ENCODE measurements at regions not wholly inside any gene's neighbourhood (a gene's known extent, or its start where the extent isn't known, plus 50 kb on each side); places are given as distances from the start of the nearest gene placed in this dataset.
A peak's percentile ranks its signal among the peaks of the same experiment; 100 is the strongest.

GRCh38 chr15:96409215-96410138 is 79.0 kb downstream of the NR2F2 start:
- Mint-ChIP-seq H3K27ac (no peak overlapping the region), H3K4me3 (no peak overlapping the region), H3K27me3 (peaks cover 68% of the 10 kb centered on the region), H3K9me3 (no peaks in the 10 kb centered on the region), H3K36me3 (ENCODE audit: low read depth) (peaks cover 2% of the 10 kb centered on the region), H3K4me1 (no peaks in the 10 kb centered on the region)
- ChIA-PET CTCF (no interaction called here), POLR2A (no interaction called here)
- DNase-seq = no peak

- H3K9me3 Mint-ChIP-seq = no peaks in the 10 kb centered on the region
- POLR2A ChIA-PET = no interaction called here
- CTCF ChIA-PET = no interaction called here
- H3K36me3 Mint-ChIP-seq (ENCODE audit: low read depth) = peaks cover 2% of the 10 kb centered on the region
- no peak for DNase-seq
- H3K4me3 Mint-ChIP-seq = no peak overlapping the region
- H3K4me1 Mint-ChIP-seq = no peaks in the 10 kb centered on the region
- no peak overlapping the region for H3K27ac Mint-ChIP-seq
- peaks cover 76% of the 10 kb centered on the region for H3K27me3 Mint-ChIP-seq
Observed at GRCh38 chr15:96410175-96411055, 79.9 kb downstream of the NR2F2 start.

- peaks cover 83% of the 10 kb centered on the region for H3K27me3 Mint-ChIP-seq
- H3K4me3 Mint-ChIP-seq = no peak overlapping the region
- ChIA-PET CTCF (no interaction called here), POLR2A (no interaction called here)
- H3K36me3 Mint-ChIP-seq (ENCODE audit: low read depth) = peaks cover 2% of the 10 kb centered on the region
- H3K4me1 Mint-ChIP-seq = no peaks in the 10 kb centered on the region
- DNase-seq = no peak
- H3K27ac Mint-ChIP-seq = no peak overlapping the region
- H3K9me3 Mint-ChIP-seq = no peaks in the 10 kb centered on the region
Observed at GRCh38 chr15:96411056-96412031, 80.8 kb downstream of the NR2F2 start.

GRCh38 chr15:96412045-96412905 is 81.8 kb downstream of the NR2F2 start:
- ChIA-PET POLR2A (no interaction called here), CTCF (no interaction called here)
- H3K9me3 Mint-ChIP-seq = no peaks in the 10 kb centered on the region
- DNase-seq = no peak
- H3K4me1 Mint-ChIP-seq = no peaks in the 10 kb centered on the region
- H3K4me3 Mint-ChIP-seq = no peak overlapping the region
- H3K27ac Mint-ChIP-seq = no peak overlapping the region
- H3K27me3 Mint-ChIP-seq = peaks cover 83% of the 10 kb centered on the region
- peaks cover 2% of the 10 kb centered on the region for H3K36me3 Mint-ChIP-seq (ENCODE audit: low read depth)

- H3K4me3 Mint-ChIP-seq = no peak overlapping the region
- H3K27me3 Mint-ChIP-seq = peaks cover 83% of the 10 kb centered on the region
- POLR2A ChIA-PET = no interaction called here
- no peak for DNase-seq
- no peaks in the 10 kb centered on the region for H3K4me1 Mint-ChIP-seq
- H3K9me3 Mint-ChIP-seq = no peaks in the 10 kb centered on the region
- CTCF ChIA-PET = interaction anchor here (1.7 kb wide), 1 partner anchor 9 kb away, joined by 4 read pairs; no protein-coding TSS in a partner anchor
- peaks cover 2% of the 10 kb centered on the region for H3K36me3 Mint-ChIP-seq (ENCODE audit: low read depth)
- H3K27ac Mint-ChIP-seq = no peak overlapping the region
Observed at GRCh38 chr15:96412906-96413231, 82.4 kb downstream of the NR2F2 start.

GRCh38 chr15:96413657-96414056 is 83.2 kb downstream of the NR2F2 start:
- no peak overlapping the region for H3K27ac Mint-ChIP-seq
- H3K27me3 Mint-ChIP-seq = peaks cover 88% of the 10 kb centered on the region
- no peaks in the 10 kb centered on the region for H3K4me1 Mint-ChIP-seq
- peaks cover 2% of the 10 kb centered on the region for H3K36me3 Mint-ChIP-seq (ENCODE audit: low read depth)
- no peaks in the 10 kb centered on the region for H3K9me3 Mint-ChIP-seq
- ChIA-PET POLR2A (no interaction called here), CTCF (interaction anchor here (0.7 to 1.7 kb wide), 2 partner anchors 9 to 71 kb away, joined by 4 read pairs; no protein-coding TSS in a partner anchor)
- no peak overlapping the region for H3K4me3 Mint-ChIP-seq
- DNase-seq = no peak

- POLR2A ChIA-PET = no interaction called here
- CTCF ChIA-PET = no interaction called here
- DNase-seq = no peak
- H3K4me1 Mint-ChIP-seq = no peaks in the 10 kb centered on the region
- H3K4me3 Mint-ChIP-seq = no peak overlapping the region
- peaks cover 85% of the 10 kb centered on the region for H3K27me3 Mint-ChIP-seq
- no peaks in the 10 kb centered on the region for H3K36me3 Mint-ChIP-seq (ENCODE audit: low read depth)
- H3K27ac Mint-ChIP-seq = no peak overlapping the region
- no peaks in the 10 kb centered on the region for H3K9me3 Mint-ChIP-seq
Observed at GRCh38 chr15:96414875-96415274, 84.4 kb downstream of the NR2F2 start.

- CTCF ChIA-PET = interaction anchor here (1.3 kb wide), 1 partner anchor 73 kb away, joined by 3 read pairs; no protein-coding TSS in a partner anchor
- no peak for DNase-seq
- POLR2A ChIA-PET = no interaction called here
- Mint-ChIP-seq H3K27ac (no peak overlapping the region), H3K9me3 (no peaks in the 10 kb centered on the region), H3K4me1 (no peaks in the 10 kb centered on the region), H3K27me3 (peaks cover 81% of the 10 kb centered on the region), H3K36me3 (ENCODE audit: low read depth) (no peaks in the 10 kb centered on the region), H3K4me3 (no peak overlapping the region)
Observed at GRCh38 chr15:96415513-96416217, 85.2 kb downstream of the NR2F2 start.

- Mint-ChIP-seq H3K27me3 (peaks cover 77% of the 10 kb centered on the region), H3K4me1 (no peaks in the 10 kb centered on the region), H3K4me3 (no peak overlapping the region), H3K36me3 (ENCODE audit: low read depth) (no peaks in the 10 kb centered on the region), H3K9me3 (no peaks in the 10 kb centered on the region), H3K27ac (peak overlapping the region; percentile 25)
- ChIA-PET CTCF (interaction anchor here (1.3 kb wide), 1 partner anchor 74 kb away, joined by 3 read pairs; no protein-coding TSS in a partner anchor), POLR2A (no interaction called here)
- no peak for DNase-seq
Observed at GRCh38 chr15:96416218-96416933, 85.9 kb downstream of the NR2F2 start.

- ChIA-PET POLR2A (no interaction called here), CTCF (interaction anchor here (0.8 to 1.3 kb wide), 2 partner anchors 54 to 75 kb away, joined by 3 read pairs; no protein-coding TSS in a partner anchor)
- no peaks in the 10 kb centered on the region for H3K36me3 Mint-ChIP-seq (ENCODE audit: low read depth)
- no peak for DNase-seq
- H3K27ac Mint-ChIP-seq = no peak overlapping the region
- H3K4me1 Mint-ChIP-seq = no peaks in the 10 kb centered on the region
- no peaks in the 10 kb centered on the region for H3K9me3 Mint-ChIP-seq
- H3K4me3 Mint-ChIP-seq = no peak overlapping the region
- H3K27me3 Mint-ChIP-seq = peaks cover 74% of the 10 kb centered on the region
Observed at GRCh38 chr15:96416934-96417759, 86.6 kb downstream of the NR2F2 start.

All from activated CD4-positive, alpha-beta T cell treated with anti-CD3 and anti-CD28 coated beads, Interleukin-2, amount 10 ng/mL, durations not matched to agents 7 days and 5 days (primary cell).